Natural killer cell (primary cell): ENCODE measurements at regions not wholly inside any gene's neighbourhood (a gene's known extent, or its start where the extent isn't known, plus 50 kb on each side); places are given as distances from the start of the nearest gene placed in this dataset.

Source experiments
- ATAC-seq, 3 donors: fragments of 150-1000 bp in 2 of 3; fragments of 200-7000 bp in 1 of 3; cut with Tn5 transposase; 1 replicate in 1 of 3; 2 replicates in 2 of 3; pipeline ENCODE4 v1.10.0; 2021; ENCODE audit warnings: mild to moderate bottlenecking in 2 of 3, moderate library complexity in 2 of 3
- DNase-seq, 2 donors: peaks; one replicate each; pipeline versions ENCODE4 v3.0.0 to v3.0.0-alpha.2; 2013 to 2021; ENCODE audit warnings: mixed read lengths in 1 of 2
- H3K27ac ChIP-seq: one replicate; pipeline ENCODE4 v1.5.1; 2013; ENCODE audit warnings: mild to moderate bottlenecking, low read length
- H3K27me3 ChIP-seq: one replicate; pipeline ENCODE4 v1.6.1; 2013; ENCODE audit warnings: low read length; ENCODE audit not compliant: control insufficient read depth, insufficient read depth
- H3K36me3 ChIP-seq: one replicate; pipeline ENCODE4 v1.6.1; 2013; ENCODE audit warnings: low read length; ENCODE audit not compliant: control insufficient read depth, insufficient read depth
- H3K4me1 ChIP-seq: one replicate; pipeline ENCODE4 v1.6.1; 2013; ENCODE audit warnings: low read length; ENCODE audit not compliant: control insufficient read depth, insufficient read depth
- H3K4me3 ChIP-seq: one replicate; pipeline ENCODE4 v1.5.1; 2013; ENCODE audit warnings: low read length
- H3K9me3 ChIP-seq: one replicate; pipeline ENCODE4 v1.6.1; 2013; ENCODE audit warnings: low read length; ENCODE audit not compliant: control insufficient read depth, insufficient read depth
- H3K27ac Mint-ChIP-seq, 2 donors: one replicate each; pipeline ENCODE4 v1.8.0; 2022; ENCODE audit warnings: mild to moderate bottlenecking in 2 of 2, mixed read lengths in 2 of 2, moderate library complexity in 1 of 2
- H3K27me3 Mint-ChIP-seq, 2 donors: one replicate each; pipeline ENCODE4 v1.8.0; 2022; ENCODE audit warnings: low read depth in 2 of 2, mixed read lengths in 2 of 2
- H3K36me3 Mint-ChIP-seq: one replicate; pipeline ENCODE4 v1.8.0; 2022; ENCODE audit warnings: mixed read lengths
- H3K4me1 Mint-ChIP-seq, 2 donors: one replicate each; pipeline ENCODE4 v1.8.0; 2022; ENCODE audit warnings: mixed read lengths in 2 of 2
- H3K4me3 Mint-ChIP-seq: one replicate; pipeline ENCODE4 v1.8.0; 2022; ENCODE audit warnings: mild to moderate bottlenecking, moderate library complexity, mixed read lengths
- H3K9me3 Mint-ChIP-seq, 2 donors: one replicate each; pipeline ENCODE4 v1.8.0; 2022; ENCODE audit warnings: mixed read lengths in 2 of 2
- WGBS: methylation state at CpG from one replicate; pipeline ENCODE4 v1.1.7; 2013; ENCODE audit warnings: missing lambda C conversion rate; ENCODE audit not compliant: insufficient coverage; 5-methylcytosine and 5-hydroxymethylcytosine counted together
- intact Hi-C: fragments of 100-400 bp; cut with micrococcal nuclease; formaldehyde crosslinking; loops from one replicate; pipeline ENCODE4 v1.14.2; 2022
- TF ChIP-seq, protein P1 (sequence below): fragments of 200-600 bp; IDR thresholded peaks from one replicate; pipeline ENCODE4 v1.8.0; 2022; ENCODE audit warnings: antibody characterized with exemption

DNA sequence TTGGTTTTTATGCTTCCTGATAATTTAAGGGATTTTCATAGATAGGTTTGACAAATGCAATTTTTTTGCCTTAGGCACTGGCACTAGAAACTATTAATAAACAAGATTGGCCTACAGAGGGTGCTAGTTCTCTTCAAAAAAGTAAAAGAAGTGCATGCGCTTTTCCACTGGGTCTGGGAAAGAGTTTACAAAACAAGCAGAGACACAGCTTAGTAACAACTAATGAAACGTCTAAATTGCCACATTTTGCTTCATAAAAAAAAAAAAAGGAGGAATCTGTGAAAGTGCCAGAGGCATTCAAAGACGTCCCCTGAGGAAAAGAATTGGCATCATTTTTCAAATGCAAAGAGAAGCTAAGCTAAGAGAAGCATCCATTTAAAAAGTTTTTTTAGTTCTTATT lies 58.3 kb upstream of the EEA1 start:
- TF ChIP-seq, protein P1, sequence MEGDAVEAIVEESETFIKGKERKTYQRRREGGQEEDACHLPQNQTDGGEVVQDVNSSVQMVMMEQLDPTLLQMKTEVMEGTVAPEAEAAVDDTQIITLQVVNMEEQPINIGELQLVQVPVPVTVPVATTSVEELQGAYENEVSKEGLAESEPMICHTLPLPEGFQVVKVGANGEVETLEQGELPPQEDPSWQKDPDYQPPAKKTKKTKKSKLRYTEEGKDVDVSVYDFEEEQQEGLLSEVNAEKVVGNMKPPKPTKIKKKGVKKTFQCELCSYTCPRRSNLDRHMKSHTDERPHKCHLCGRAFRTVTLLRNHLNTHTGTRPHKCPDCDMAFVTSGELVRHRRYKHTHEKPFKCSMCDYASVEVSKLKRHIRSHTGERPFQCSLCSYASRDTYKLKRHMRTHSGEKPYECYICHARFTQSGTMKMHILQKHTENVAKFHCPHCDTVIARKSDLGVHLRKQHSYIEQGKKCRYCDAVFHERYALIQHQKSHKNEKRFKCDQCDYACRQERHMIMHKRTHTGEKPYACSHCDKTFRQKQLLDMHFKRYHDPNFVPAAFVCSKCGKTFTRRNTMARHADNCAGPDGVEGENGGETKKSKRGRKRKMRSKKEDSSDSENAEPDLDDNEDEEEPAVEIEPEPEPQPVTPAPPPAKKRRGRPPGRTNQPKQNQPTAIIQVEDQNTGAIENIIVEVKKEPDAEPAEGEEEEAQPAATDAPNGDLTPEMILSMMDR, result peak; percentile 52
- WGBS, result 8% methylated on average over 3 of the region's 3 CpGs
- peak in 1 of 2 donors; percentile 72 for DNase-seq
- Mint-ChIP-seq H3K27me3 (peaks cover 6 to 16% of the 10 kb centered on the region in 2 donors), H3K4me3 (no peak overlapping the region), H3K4me1 (peaks cover 0 to 4% of the 10 kb centered on the region in 2 donors), H3K27ac (no peak overlapping the region), H3K9me3 (no peaks in the 10 kb centered on the region), H3K36me3 (no peaks in the 10 kb centered on the region)
- ATAC-seq, result peak; percentile 47 to 69 (median 61)
- no peaks in the 10 kb centered on the region for H3K9me3 ChIP-seq
- H3K4me3 ChIP-seq, result no peak overlapping the region
- no peak overlapping the region for H3K27ac ChIP-seq
- peaks cover 5% of the 10 kb centered on the region for H3K4me1 ChIP-seq
- no peaks in the 10 kb centered on the region for H3K36me3 ChIP-seq
- H3K27me3 ChIP-seq, result no peaks in the 10 kb centered on the region
- intact Hi-C loops, result loop anchor here (1.0 to 10.0 kb wide), 4 partner anchors 203 to 1115 kb away; no protein-coding TSS in a partner anchor

DNA sequence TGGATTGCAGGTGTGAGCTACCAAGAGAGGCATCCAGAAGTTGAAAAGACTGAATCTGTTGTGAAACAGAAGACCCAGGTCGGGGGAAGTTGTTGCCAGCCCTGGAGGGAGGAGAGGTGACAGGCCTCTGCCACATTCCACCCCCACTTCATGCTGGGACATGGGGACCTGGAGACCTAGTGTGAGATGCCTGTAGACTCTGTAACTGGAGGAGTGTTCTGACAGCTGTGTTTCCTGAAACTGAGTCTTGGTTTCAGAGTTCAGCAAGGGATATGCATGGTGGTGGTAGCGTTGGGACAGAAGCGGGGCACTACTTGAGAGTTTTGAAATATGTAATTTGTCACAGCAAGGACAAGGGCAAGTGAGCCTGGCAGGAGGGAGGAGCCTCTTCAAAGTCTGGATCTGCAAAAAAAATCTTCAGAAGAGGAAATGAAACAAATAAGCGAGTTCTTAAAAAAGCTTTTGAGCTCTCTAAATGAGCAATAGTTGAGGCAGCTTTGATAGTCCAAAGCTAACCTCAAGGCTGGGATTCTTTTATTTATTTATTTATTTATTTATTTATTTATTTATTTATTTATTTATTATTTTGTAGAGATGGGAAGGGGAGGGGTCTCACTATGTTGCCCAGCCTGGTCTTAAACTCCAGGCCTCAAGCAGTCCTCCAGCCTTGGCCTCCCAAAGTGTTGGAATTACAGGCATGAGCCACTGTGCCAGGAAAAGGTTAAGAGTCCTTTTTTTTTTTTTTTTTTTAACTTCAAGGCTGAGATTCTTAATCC lies 58.9 kb upstream of the EEA1 start:
- no peaks in the 10 kb centered on the region for H3K9me3 Mint-ChIP-seq
- H3K4me3 Mint-ChIP-seq, result no peak overlapping the region
- H3K27ac ChIP-seq, result peak overlapping the region; percentile 41
- no peak overlapping the region for H3K4me3 ChIP-seq
- peaks cover 0 to 4% of the 10 kb centered on the region in 2 donors for H3K4me1 Mint-ChIP-seq
- DNase-seq, result peak in 1 of 2 donors; percentile 31
- no peaks in the 10 kb centered on the region for H3K36me3 Mint-ChIP-seq
- no peaks in the 10 kb centered on the region for H3K27me3 ChIP-seq
- no peak overlapping the region for H3K27ac Mint-ChIP-seq
- TF ChIP-seq, protein P1, result no peak
- ATAC-seq, result peak in 1 of 3 donors; percentile 10
- H3K36me3 ChIP-seq, result no peaks in the 10 kb centered on the region
- H3K27me3 Mint-ChIP-seq, result peaks cover 6 to 16% of the 10 kb centered on the region in 2 donors
- no peaks in the 10 kb centered on the region for H3K9me3 ChIP-seq
- intact Hi-C loops, result loop anchor here (1.0 to 10.0 kb wide), 4 partner anchors 203 to 1114 kb away; no protein-coding TSS in a partner anchor
- H3K4me1 ChIP-seq, result peaks cover 5% of the 10 kb centered on the region
- 31% methylated on average over 4 of the region's 4 CpGs for WGBS

DNA sequence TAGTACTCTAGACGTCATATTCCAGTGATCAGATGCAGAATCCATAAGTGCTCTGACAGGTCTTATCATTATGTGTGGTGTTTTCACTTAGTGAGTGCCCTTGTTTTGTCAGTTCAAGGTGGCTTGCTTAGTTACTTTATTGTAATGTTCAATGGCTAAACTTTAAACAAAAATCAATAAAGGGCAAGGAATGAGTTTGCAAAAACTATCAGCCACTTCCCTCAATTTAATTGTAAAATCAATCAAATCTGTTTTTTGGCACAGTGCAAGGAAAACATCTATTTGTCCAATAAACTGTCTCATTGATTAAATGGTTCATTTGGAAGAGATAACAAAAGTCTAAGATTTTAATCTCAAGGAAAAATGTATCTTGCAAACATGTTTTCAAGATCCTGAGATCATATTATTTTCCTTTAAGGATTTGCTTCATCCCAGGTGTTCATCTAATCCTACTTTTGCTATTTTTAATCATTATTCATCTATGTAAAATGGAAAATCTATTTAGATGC lies 59.6 kb upstream of the EEA1 start:
- Mint-ChIP-seq H3K36me3 (no peaks in the 10 kb centered on the region), H3K4me3 (no peak overlapping the region), H3K4me1 (peaks cover 0 to 4% of the 10 kb centered on the region in 2 donors), H3K27me3 (peaks cover 6 to 16% of the 10 kb centered on the region in 2 donors), H3K27ac (no peak overlapping the region), H3K9me3 (no peaks in the 10 kb centered on the region)
- no peak overlapping the region for H3K27ac ChIP-seq
- DNase-seq (no peak), ATAC-seq (no peak)
- 83% methylated on average over 1 of the region's 1 CpG for WGBS
- H3K4me3 ChIP-seq, result no peak overlapping the region
- intact Hi-C loops, result loop anchor here (5.0 to 10.0 kb wide), 2 partner anchors 204 to 1114 kb away; no protein-coding TSS in a partner anchor
- no peaks in the 10 kb centered on the region for H3K27me3 ChIP-seq
- TF ChIP-seq, protein P1, result no peak
- H3K36me3 ChIP-seq, result no peaks in the 10 kb centered on the region
- no peaks in the 10 kb centered on the region for H3K9me3 ChIP-seq
- peaks cover 5% of the 10 kb centered on the region for H3K4me1 ChIP-seq
